ENCODE measurements at regions not wholly inside any gene's neighbourhood (a gene's known extent, or its start where the extent isn't known, plus 50 kb on each side); places are given as distances from the start of the nearest gene placed in this dataset.
A peak's percentile ranks its signal among the peaks of the same experiment; 100 is the strongest.

DNA sequence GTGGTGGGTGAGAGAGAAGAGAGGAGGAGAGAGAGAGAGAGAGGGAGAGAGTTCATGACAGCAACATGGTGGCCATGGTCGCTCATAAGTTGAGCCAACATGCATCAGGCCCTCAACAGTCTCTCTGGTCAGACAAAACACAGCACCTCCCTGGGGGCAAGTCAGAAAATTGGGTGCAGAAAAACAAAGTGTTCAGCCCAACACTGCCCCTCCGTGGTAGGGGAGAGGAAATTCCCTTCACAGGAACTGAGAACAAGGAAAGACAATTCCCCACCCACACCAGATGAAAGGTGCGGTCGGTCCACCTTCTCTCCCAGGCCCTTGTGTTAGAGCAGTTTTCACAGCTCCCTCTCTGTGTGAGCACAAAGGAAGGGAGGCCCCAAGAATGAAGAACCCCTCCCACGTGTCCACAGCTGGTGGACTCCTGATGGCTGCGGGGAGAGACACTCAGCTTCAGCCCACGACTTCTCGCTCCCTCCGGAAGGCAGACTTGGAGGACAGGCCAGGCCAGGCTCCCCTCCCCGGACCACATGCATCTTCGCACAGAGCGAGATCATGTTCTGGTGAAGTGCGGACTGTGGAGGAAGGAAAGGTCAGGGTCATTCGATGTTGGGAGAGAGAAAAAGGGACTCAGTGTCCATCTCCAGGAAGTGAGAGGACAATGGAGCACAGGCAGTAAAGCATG is 181.7 kb downstream of the ANAPC1 start:
- Histone ChIP-seq H3K4me3 (ENCODE audit: low read depth, low read length) (no peak overlapping the region), H3K36me3 (ENCODE audit: control insufficient read depth, insufficient read depth, low read length) (no peaks in the 10 kb centered on the region), H3K9ac (ENCODE audit: low read depth, low read length) (no peak overlapping the region), H3K9me3 (ENCODE audit: control insufficient read depth, insufficient read depth, low read length) (no peaks in the 10 kb centered on the region), H3K4me1 (ENCODE audit: control insufficient read depth, insufficient read depth, low read length) (peaks cover 21% of the 10 kb centered on the region), H3K27me3 (ENCODE audit: control insufficient read depth, insufficient read depth, low read length) (no peaks in the 10 kb centered on the region)

- no peak overlapping the region for H3K4me3 ChIP-seq (ENCODE audit: low read depth, low read length)
- no peaks in the 10 kb centered on the region for H3K36me3 ChIP-seq (ENCODE audit: control insufficient read depth, insufficient read depth, low read length)
- H3K4me1 ChIP-seq (ENCODE audit: control insufficient read depth, insufficient read depth, low read length), result peaks cover 21% of the 10 kb centered on the region
- H3K9me3 ChIP-seq (ENCODE audit: control insufficient read depth, insufficient read depth, low read length), result no peaks in the 10 kb centered on the region
- no peaks in the 10 kb centered on the region for H3K27me3 ChIP-seq (ENCODE audit: control insufficient read depth, insufficient read depth, low read length)
- no peak overlapping the region for H3K9ac ChIP-seq (ENCODE audit: low read depth, low read length)
Observed at GRCh38 chr2:111702804-111703196, 181.2 kb downstream of the ANAPC1 start.

GRCh38 chr2:111703759-111704158 is 180.2 kb downstream of the ANAPC1 start:
- H3K4me1 ChIP-seq (ENCODE audit: control insufficient read depth, insufficient read depth, low read length), result peaks cover 20% of the 10 kb centered on the region

GRCh38 chr2:111704246-111704645 is 179.7 kb downstream of the ANAPC1 start:
- H3K36me3 ChIP-seq (ENCODE audit: control insufficient read depth, insufficient read depth, low read length), result no peaks in the 10 kb centered on the region
- H3K9me3 ChIP-seq (ENCODE audit: control insufficient read depth, insufficient read depth, low read length), result no peaks in the 10 kb centered on the region
- no peak overlapping the region for H3K4me3 ChIP-seq (ENCODE audit: low read depth, low read length)
- H3K9ac ChIP-seq (ENCODE audit: low read depth, low read length), result no peak overlapping the region
- no peaks in the 10 kb centered on the region for H3K27me3 ChIP-seq (ENCODE audit: control insufficient read depth, insufficient read depth, low read length)
- peaks cover 18% of the 10 kb centered on the region for H3K4me1 ChIP-seq (ENCODE audit: control insufficient read depth, insufficient read depth, low read length)

More at GRCh38 chr2:111703759-111704158, 180.2 kb downstream of the ANAPC1 start:
- Histone ChIP-seq H3K36me3 (ENCODE audit: control insufficient read depth, insufficient read depth, low read length) (no peaks in the 10 kb centered on the region), H3K9me3 (ENCODE audit: control insufficient read depth, insufficient read depth, low read length) (no peaks in the 10 kb centered on the region), H3K9ac (ENCODE audit: low read depth, low read length) (no peak overlapping the region), H3K4me3 (ENCODE audit: low read depth, low read length) (no peak overlapping the region), H3K27me3 (ENCODE audit: control insufficient read depth, insufficient read depth, low read length) (no peaks in the 10 kb centered on the region)

DNA sequence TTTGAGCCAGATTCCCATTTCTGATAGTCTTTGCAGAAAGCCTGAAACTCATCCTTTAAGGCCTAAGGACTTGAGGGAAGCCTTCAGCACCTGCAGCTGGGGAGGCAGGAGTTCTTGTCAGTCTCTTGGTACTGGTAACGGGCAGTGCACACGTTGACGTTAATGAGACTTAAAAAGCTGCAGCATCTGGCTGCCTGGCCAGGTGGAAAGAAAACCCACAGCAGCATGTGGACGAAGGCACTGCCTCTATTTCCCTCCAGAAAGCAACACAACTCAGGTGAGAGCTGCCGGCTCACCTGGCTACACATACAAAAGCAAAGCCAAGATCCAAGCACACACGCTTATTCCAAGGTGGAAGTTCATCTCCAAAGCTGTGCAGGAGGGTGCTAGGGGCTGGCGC is 178.8 kb downstream of the ANAPC1 start:
- Histone ChIP-seq H3K27me3 (ENCODE audit: control insufficient read depth, insufficient read depth, low read length) (no peaks in the 10 kb centered on the region), H3K9ac (ENCODE audit: low read depth, low read length) (peak overlapping the region; percentile 60)

GRCh38 chr2:111705711-111706336 is 178.2 kb downstream of the ANAPC1 start:
- H3K9ac ChIP-seq (ENCODE audit: low read depth, low read length), result peak overlapping the region; percentile 4
- H3K36me3 ChIP-seq (ENCODE audit: control insufficient read depth, insufficient read depth, low read length), result no peaks in the 10 kb centered on the region

More for the DNA sequence above, 178.8 kb downstream of the ANAPC1 start:
- Histone ChIP-seq H3K36me3 (ENCODE audit: control insufficient read depth, insufficient read depth, low read length) (no peaks in the 10 kb centered on the region), H3K9me3 (ENCODE audit: control insufficient read depth, insufficient read depth, low read length) (no peaks in the 10 kb centered on the region), H3K4me1 (ENCODE audit: control insufficient read depth, insufficient read depth, low read length) (peaks cover 18% of the 10 kb centered on the region), H3K4me3 (ENCODE audit: low read depth, low read length) (peak overlapping the region; percentile 22)

DNA sequence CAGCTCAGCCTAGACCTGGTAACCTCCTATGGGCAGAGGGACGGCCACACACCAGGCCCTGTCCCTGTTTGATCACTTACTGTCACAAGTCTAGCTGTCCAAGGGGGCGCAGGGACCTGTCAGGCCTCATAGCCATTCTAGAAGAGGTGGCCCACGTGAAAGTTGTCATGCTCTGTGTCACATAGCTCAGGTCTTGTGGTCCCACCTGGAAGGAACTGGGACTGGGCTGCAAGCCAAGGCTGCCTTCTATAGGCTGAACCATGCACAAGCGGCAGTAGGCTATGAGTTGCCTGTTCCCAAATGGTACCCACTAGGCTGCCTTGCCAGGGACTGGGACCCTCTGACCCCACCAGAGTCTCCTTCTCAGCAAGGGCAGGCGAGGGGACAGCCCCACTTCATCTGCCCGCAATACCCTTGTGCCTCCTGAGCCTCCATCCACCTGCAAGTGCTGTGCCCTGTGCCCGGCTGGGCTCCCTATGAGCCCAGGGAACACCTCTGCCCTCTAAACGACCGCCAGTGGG is 177.5 kb downstream of the ANAPC1 start:
- Histone ChIP-seq H3K27me3 (ENCODE audit: control insufficient read depth, insufficient read depth, low read length) (no peaks in the 10 kb centered on the region), H3K9ac (ENCODE audit: low read depth, low read length) (peak overlapping the region; percentile 4), H3K4me3 (ENCODE audit: low read depth, low read length) (no peak overlapping the region), H3K4me1 (ENCODE audit: control insufficient read depth, insufficient read depth, low read length) (peaks cover 18% of the 10 kb centered on the region), H3K9me3 (ENCODE audit: control insufficient read depth, insufficient read depth, low read length) (no peaks in the 10 kb centered on the region), H3K36me3 (ENCODE audit: control insufficient read depth, insufficient read depth, low read length) (no peaks in the 10 kb centered on the region)

More at GRCh38 chr2:111705711-111706336, 178.2 kb downstream of the ANAPC1 start:
- peak overlapping the region; percentile 22 for H3K4me3 ChIP-seq (ENCODE audit: low read depth, low read length)
- H3K4me1 ChIP-seq (ENCODE audit: control insufficient read depth, insufficient read depth, low read length), result peaks cover 18% of the 10 kb centered on the region
- H3K9me3 ChIP-seq (ENCODE audit: control insufficient read depth, insufficient read depth, low read length), result no peaks in the 10 kb centered on the region
- H3K27me3 ChIP-seq (ENCODE audit: control insufficient read depth, insufficient read depth, low read length), result no peaks in the 10 kb centered on the region

DNA sequence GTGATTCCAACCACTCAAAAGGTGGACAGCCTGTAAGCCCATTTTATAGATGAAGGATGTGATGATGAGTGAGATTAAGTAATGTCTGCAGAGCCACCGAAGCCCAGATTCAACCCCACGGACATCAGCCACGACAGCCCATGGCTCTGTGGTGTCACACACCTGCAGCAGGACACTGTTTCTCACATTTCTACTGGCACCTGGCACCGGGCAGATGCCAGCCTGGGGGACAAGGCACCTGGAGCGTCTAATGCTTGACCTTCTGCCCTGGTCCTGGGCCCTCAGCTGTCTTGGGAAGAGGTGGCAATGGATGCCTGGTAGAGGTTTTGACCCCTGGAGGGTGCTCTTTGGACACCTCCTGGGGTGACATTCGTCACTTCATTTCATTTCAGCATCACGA is 176.3 kb downstream of the ANAPC1 start:
- no peaks in the 10 kb centered on the region for H3K27me3 ChIP-seq (ENCODE audit: control insufficient read depth, insufficient read depth, low read length)
- H3K9ac ChIP-seq (ENCODE audit: low read depth, low read length), result no peak overlapping the region
- H3K36me3 ChIP-seq (ENCODE audit: control insufficient read depth, insufficient read depth, low read length), result no peaks in the 10 kb centered on the region
- H3K9me3 ChIP-seq (ENCODE audit: control insufficient read depth, insufficient read depth, low read length), result no peaks in the 10 kb centered on the region
- no peak overlapping the region for H3K4me3 ChIP-seq (ENCODE audit: low read depth, low read length)
- peaks cover 13% of the 10 kb centered on the region for H3K4me1 ChIP-seq (ENCODE audit: control insufficient read depth, insufficient read depth, low read length)

DNA sequence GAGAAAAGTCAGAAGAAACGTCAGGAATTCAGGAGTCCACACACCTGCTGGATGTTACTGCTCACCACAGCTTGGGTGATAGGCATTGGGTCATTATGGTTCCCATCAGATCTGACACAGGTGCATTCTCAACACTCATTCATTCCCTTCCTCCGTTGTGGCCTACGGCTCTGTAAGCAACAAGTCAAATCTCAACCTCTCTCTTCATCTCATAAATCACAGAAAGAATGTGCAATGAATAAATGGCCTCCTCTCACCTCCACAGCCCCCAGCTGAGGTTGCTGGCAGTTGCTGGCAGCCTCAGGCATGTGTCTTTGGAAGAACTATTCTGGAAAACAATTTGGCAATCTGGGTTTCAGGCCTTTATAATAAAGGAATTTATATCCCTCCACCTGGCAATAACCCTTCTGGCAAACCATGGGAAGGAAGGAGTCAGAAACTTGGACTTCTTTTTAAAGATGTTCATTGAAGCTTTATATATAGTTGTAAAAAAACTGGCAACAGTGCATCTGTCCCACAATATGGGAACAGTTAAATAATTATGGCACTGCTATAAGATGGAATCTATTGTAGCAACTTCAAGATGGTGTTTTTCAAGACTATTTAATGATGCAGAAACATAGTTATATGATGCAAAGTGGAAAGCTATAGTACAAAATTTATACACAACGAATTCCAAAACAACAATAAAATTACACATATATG is 175.4 kb downstream of the ANAPC1 start:
- H3K4me3 ChIP-seq (ENCODE audit: low read depth, low read length), result no peak overlapping the region
- no peaks in the 10 kb centered on the region for H3K9me3 ChIP-seq (ENCODE audit: control insufficient read depth, insufficient read depth, low read length)
- no peaks in the 10 kb centered on the region for H3K27me3 ChIP-seq (ENCODE audit: control insufficient read depth, insufficient read depth, low read length)
- no peak overlapping the region for H3K9ac ChIP-seq (ENCODE audit: low read depth, low read length)
- H3K36me3 ChIP-seq (ENCODE audit: control insufficient read depth, insufficient read depth, low read length), result no peaks in the 10 kb centered on the region
- H3K4me1 ChIP-seq (ENCODE audit: control insufficient read depth, insufficient read depth, low read length), result peaks cover 13% of the 10 kb centered on the region

DNA sequence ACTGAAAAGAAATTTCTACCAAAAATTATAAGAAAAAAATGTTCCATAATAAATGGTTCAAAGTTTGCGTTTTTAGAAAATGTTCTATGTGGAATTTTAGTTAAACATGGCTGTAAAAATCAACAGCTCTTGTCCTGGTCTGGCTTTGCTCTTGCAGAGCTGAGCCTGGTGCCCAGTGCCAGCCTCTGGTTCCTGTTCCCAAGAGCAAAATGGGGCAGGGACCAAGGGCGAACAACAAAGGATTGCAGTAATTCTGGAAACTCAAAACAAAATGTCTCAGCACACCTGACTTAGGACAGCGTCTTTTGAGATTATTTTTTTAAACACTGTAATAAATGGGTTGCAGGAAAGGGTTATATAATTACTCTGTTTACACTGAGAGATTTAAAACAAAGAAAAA is 174.7 kb downstream of the ANAPC1 start:
- H3K36me3 ChIP-seq (ENCODE audit: control insufficient read depth, insufficient read depth, low read length), result no peaks in the 10 kb centered on the region
- peaks cover 13% of the 10 kb centered on the region for H3K4me1 ChIP-seq (ENCODE audit: control insufficient read depth, insufficient read depth, low read length)
- H3K27me3 ChIP-seq (ENCODE audit: control insufficient read depth, insufficient read depth, low read length), result no peaks in the 10 kb centered on the region
- no peaks in the 10 kb centered on the region for H3K9me3 ChIP-seq (ENCODE audit: control insufficient read depth, insufficient read depth, low read length)
- no peak overlapping the region for H3K4me3 ChIP-seq (ENCODE audit: low read depth, low read length)
- H3K9ac ChIP-seq (ENCODE audit: low read depth, low read length), result no peak overlapping the region

DNA sequence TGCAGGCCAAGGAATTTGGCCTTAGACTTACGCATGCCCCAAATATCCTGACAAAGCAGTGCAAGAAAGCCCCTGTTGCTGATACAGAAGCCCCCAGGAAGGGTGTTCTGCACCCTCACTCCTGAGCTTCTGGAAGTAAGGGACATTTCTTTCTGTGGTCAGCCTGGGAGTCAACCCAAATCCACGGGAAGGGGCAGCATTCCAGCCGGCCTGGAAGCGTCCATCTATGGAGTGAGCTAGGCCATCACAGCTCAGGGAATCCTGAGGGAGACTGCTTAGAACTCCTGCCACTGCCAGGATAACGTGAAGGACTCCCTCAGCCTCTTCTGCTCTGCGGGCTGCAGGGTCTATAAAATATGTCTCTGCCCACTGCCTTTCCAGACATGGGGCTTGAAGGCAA is 173.9 kb downstream of the ANAPC1 start:
- Histone ChIP-seq H3K9ac (ENCODE audit: low read depth, low read length) (no peak overlapping the region), H3K4me1 (ENCODE audit: control insufficient read depth, insufficient read depth, low read length) (peaks cover 11% of the 10 kb centered on the region), H3K36me3 (ENCODE audit: control insufficient read depth, insufficient read depth, low read length) (no peaks in the 10 kb centered on the region), H3K4me3 (ENCODE audit: low read depth, low read length) (no peak overlapping the region), H3K27me3 (ENCODE audit: control insufficient read depth, insufficient read depth, low read length) (no peaks in the 10 kb centered on the region), H3K9me3 (ENCODE audit: control insufficient read depth, insufficient read depth, low read length) (no peaks in the 10 kb centered on the region)
